Calu3 (cell line): ENCODE measurements at regions not wholly inside any gene's neighbourhood (a gene's known extent, or its start where the extent isn't known, plus 50 kb on each side); places are given as distances from the start of the nearest gene placed in this dataset.

Experiments
- BruUV-seq: library from RNA; stranded (reverse); fragments of 400-500 nt; replicated peaks from 2 replicates; lab custom pipeline; 2021; lab: Mats Ljungman, UMichigan
- CTCF ChIA-PET: fragments of 300-600 bp; sonication (Branson Sonifier 250); formaldehyde crosslinking; loops from one replicate; lab custom pipeline; 2022; ENCODE audit warnings: antibody characterized with exemption; lab: Charles Lee
- DNase-seq: peaks from one replicate; pipeline ENCODE4 v3.0.0; 2022
- H3K27ac Mint-ChIP-seq: one replicate; pipeline ENCODE4 v1.8.0; 2022; ENCODE audit warnings: mixed read lengths; ENCODE audit not compliant: unreplicated experiment
- H3K27me3 Mint-ChIP-seq: one replicate; pipeline ENCODE4 v1.8.0; 2022; ENCODE audit warnings: mixed read lengths; ENCODE audit not compliant: unreplicated experiment
- H3K36me3 Mint-ChIP-seq: one replicate; pipeline ENCODE4 v1.8.0; 2022; ENCODE audit warnings: mild to moderate bottlenecking, moderate library complexity, mixed read lengths; ENCODE audit not compliant: insufficient read depth, unreplicated experiment
- H3K4me1 Mint-ChIP-seq: one replicate; pipeline ENCODE4 v1.8.0; 2022; ENCODE audit warnings: mild to moderate bottlenecking, low read depth, mixed read lengths; ENCODE audit not compliant: unreplicated experiment
- H3K4me3 Mint-ChIP-seq: one replicate; pipeline ENCODE4 v1.8.0; 2022; ENCODE audit warnings: mild to moderate bottlenecking, low read depth, moderate library complexity, mixed read lengths; ENCODE audit not compliant: unreplicated experiment
- H3K9me3 Mint-ChIP-seq: one replicate; pipeline ENCODE4 v1.8.0; 2022; ENCODE audit warnings: low read depth, mixed read lengths; ENCODE audit not compliant: unreplicated experiment
- CTCF ChIP-seq: fragments of 200-600 bp; IDR thresholded peaks from one replicate; pipeline ENCODE4 v1.8.0; 2022; ENCODE audit warnings: antibody characterized with exemption; ENCODE audit not compliant: unreplicated experiment
- intact Hi-C: fragments of 100-400 bp; cut with micrococcal nuclease; formaldehyde crosslinking; loops from one replicate; pipeline ENCODE4 v1.10.0; 2022; ENCODE audit not compliant: unreplicated experiment

DNA sequence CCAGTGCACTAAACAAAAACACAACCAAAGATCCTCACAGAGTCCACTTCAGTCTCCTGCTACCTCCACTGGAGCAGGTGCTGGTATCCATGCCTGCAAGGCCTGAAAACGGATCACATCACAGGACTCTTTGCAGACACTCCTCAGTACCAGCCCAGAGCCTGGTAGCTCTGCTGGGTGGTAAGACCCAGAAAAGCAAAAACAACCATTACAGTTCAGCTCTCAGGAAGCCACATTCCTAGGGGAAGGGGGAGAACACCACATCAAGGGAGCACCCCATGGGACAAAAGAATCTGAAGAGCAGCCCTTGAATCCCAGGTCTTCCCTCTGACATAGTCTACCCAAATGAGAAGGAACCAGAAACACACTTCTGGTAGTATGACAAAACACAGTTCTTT, 52.5 kb upstream of the PFN2 start:
- intact Hi-C loops = no loop called here

GRCh38 chr3:150022381-150023238, 51.9 kb upstream of the PFN2 start:
- DNase-seq = no peak
- Mint-ChIP-seq H3K27me3 (peaks cover 47% of the 10 kb centered on the region), H3K36me3 (no peaks in the 10 kb centered on the region), H3K27ac (no peak overlapping the region), H3K9me3 (peaks cover 13% of the 10 kb centered on the region), H3K4me1 (no peaks in the 10 kb centered on the region), H3K4me3 (no peak overlapping the region)
- TF ChIP-seq CTCF = no peak
- CTCF ChIA-PET = no interaction called here
- no TSS peak for BruUV-seq
- intact Hi-C loops = no loop called here

More for the DNA sequence above, 52.5 kb upstream of the PFN2 start:
- no TSS peak for BruUV-seq
- CTCF ChIA-PET = no interaction called here
- no peaks in the 10 kb centered on the region for H3K36me3 Mint-ChIP-seq
- no peak overlapping the region for H3K27ac Mint-ChIP-seq
- H3K9me3 Mint-ChIP-seq = peaks cover 13% of the 10 kb centered on the region
- H3K4me3 Mint-ChIP-seq = no peak overlapping the region
- no peak for TF ChIP-seq CTCF
- no peaks in the 10 kb centered on the region for H3K4me1 Mint-ChIP-seq
- peaks cover 41% of the 10 kb centered on the region for H3K27me3 Mint-ChIP-seq
- no peak for DNase-seq

DNA sequence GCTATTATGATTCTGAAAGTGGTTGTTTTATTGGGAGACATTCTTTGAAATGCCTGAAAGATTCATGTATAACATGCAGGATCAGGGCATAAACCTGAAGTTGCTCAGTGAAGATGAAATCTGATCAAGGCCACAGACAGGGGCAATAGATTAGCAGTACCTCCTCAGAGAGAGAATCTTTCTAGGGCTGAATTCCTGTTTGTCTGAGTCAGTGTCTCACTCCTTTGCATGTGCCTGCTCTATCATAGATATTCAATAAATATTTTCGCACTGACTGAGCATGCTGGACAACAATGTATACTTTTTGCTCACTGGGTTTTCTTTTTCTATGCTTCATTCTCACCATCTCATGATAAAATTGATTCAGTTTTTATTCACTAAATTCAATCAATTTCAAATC, 49.8 kb upstream of the PFN2 start:
- H3K4me1 Mint-ChIP-seq = no peaks in the 10 kb centered on the region
- H3K27ac Mint-ChIP-seq = no peak overlapping the region
- no peak overlapping the region for H3K4me3 Mint-ChIP-seq
- CTCF ChIA-PET = interaction anchor here (0.7 kb wide), 1 partner anchor 890 kb away, joined by 4 read pairs; no protein-coding TSS in a partner anchor
- peaks cover 7% of the 10 kb centered on the region for H3K9me3 Mint-ChIP-seq
- peaks cover 48% of the 10 kb centered on the region for H3K27me3 Mint-ChIP-seq
- intact Hi-C loops = no loop called here
- no TSS peak for BruUV-seq
- DNase-seq = no peak
- no peak for TF ChIP-seq CTCF
- H3K36me3 Mint-ChIP-seq = no peaks in the 10 kb centered on the region
